GM19023 (cell line): ENCODE measurements at regions not wholly inside any gene's neighbourhood (a gene's known extent, or its start where the extent isn't known, plus 50 kb on each side); places are given as distances from the start of the nearest gene placed in this dataset.

ENCODE experiments used
- ATAC-seq: cut with Tn5 transposase; IDR thresholded peaks from one replicate; pipeline ENCODE4 v1.9.1; 2021; ENCODE audit warnings: mild to moderate bottlenecking, moderate library complexity; ENCODE audit not compliant: unreplicated experiment

- ATAC-seq = no peak
Measured at GRCh38 chr1:163796394-163796821, 474.7 kb downstream of the NUF2 start.

- ATAC-seq = no peak
Measured at GRCh38 chr1:163797816-163798215, 476.1 kb downstream of the NUF2 start.

DNA sequence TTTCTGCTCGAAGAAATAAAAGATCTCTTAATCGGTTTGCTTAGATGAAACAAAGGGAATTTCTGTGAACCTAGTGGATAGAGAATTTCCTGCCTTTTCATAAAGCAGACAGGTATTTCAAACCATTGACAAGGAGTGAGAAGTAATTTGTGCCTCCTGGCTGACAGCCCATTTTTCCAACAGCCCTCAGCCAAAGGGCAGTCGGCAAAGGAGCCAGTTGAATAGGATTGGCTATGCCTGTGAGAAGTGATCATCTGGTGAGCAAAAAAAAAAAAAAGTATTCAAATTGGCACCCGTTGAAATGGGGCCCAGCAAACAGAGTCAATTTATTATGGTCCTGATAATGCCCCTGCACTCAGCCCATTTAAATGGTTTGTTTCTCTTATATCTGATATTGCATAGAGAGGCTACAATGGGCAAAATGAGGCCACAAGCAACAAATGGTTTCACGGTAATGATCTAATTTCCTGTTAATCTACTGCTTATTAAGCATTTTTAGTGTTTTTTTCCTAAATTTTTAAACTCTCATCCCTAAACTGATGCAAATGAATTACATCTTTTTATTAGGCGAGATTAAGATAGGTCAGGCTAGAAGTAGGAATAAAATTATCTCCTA, 477.5 kb downstream of the NUF2 start:
- ATAC-seq = no peak

GRCh38 chr1:163807331-163808049, 485.7 kb downstream of the NUF2 start:
- no peak for ATAC-seq

DNA sequence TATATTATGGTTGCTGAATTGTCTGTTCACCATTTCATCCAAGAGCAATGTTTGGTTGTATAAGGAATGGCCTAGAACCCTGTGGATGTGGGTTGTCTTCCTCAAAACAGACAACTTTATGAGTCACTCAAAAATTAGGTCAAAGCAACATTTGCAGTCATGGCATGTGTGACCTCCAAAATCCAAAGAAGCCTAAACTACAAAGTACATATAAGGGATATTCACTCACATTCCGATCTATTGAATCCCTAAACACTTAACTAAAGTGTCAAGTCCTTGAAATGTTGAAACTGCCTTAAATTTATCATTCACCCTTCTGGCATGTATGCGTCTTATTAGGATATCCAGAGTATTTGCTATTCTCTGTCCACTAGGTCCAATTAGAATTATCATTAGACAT, 491.5 kb downstream of the NUF2 start:
- ATAC-seq = no peak

GRCh38 chr1:163820226-163820625, 498.5 kb downstream of the NUF2 start:
- no peak for ATAC-seq

DNA sequence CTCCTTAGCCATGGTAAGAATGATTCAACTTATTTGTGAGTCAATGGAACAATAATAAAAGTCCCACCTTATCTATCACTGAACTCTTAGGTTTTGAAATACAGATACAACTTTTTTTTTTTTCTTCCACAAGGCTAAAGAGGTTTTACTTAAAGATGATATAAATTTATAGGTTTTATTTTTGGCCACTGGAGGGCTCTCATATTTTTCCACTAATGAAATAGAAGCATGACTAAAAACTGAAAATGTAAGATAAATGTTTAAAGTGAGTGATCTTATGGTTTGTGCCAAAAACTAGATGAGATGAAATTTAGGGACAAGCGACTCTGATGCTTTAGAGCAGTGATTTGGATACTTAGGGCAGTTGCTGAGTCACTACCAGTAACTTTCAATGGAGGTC, 499.0 kb downstream of the NUF2 start:
- ATAC-seq = no peak

DNA sequence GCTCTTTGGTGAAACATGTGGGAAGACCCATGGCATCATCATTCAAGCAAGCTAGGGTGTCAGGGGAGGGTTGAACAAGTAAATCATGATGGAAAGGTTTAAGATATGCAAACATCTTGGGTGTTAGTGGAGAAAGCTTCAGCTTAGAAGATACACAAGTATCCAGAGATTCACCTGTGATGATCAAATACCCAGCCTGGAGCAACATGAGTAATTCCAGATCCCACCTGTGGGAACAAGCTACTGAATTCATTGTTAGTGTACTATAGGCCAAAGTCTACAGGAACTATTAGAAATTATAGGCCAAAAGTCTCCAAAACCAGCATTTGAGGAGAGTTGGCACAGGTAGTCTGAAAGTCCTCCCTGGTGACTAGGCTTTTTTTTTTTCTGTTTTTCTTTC, 499.9 kb downstream of the NUF2 start:
- ATAC-seq = no peak

DNA sequence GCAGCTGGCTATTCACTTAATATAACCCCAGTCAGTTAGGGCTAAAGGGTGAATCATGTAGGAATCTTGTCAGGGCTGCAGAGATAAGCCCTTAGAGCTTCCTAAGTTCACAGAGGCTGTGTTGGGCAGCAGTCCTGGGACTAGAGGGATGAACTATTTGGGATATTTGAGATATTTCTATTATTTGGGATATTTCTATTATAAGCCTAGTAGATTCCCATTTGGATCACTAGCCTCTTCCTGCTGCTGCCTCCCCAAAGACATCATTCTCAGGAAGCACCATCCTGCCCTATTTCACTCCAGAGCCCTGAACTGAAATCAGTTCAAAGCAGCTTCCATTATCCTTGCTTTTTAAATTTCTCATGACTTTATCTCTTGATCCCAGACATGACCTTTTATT, 501.3 kb downstream of the NUF2 start:
- ATAC-seq = no peak

- no peak for ATAC-seq
Measured at GRCh38 chr1:163824006-163824405, 502.3 kb downstream of the NUF2 start.

- no peak for ATAC-seq
Measured at GRCh38 chr1:163824490-163824889, 502.7 kb downstream of the NUF2 start.

DNA sequence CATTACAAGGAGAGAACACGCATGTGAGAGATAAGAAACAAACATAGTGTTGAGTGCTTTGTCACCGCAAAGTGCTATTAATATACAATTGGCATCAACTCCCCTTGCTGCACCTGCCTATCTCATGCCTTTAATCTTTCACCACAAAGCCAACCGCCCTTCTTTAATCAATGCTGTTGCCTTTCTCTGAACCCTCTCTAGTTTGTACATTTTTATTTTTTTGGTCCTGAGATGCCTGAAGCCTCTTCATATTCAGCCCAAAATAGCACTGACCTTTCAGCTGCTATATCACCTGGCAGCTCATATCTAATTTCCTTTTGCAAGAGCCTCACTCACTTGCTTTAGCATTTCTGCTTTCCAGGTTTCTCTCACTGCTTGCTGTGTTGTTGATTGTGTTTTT, 504.7 kb downstream of the NUF2 start:
- ATAC-seq = no peak

DNA sequence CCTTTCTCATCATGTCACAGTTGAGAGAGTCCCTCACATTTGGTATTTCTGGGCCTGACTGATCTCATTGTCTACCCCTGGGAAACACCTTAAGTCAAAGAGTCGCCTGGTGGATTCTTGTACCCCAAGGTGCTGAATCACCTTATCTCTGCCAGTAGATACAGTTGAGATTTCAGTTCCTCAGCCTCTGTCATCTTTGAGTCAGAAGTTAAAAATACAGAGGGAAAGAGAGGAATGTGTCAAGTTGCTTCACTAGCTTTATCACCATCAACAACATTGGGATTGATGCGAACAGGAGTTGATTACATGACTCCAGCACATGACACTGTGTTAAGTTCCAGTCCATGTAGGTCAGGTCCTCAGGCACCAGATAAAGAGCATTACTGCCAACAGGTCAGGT, 513.0 kb downstream of the NUF2 start:
- ATAC-seq = no peak

GRCh38 chr1:163836481-163836880, 514.7 kb downstream of the NUF2 start:
- ATAC-seq = no peak

GRCh38 chr1:163837206-163837605, 515.5 kb downstream of the NUF2 start:
- no peak for ATAC-seq

DNA sequence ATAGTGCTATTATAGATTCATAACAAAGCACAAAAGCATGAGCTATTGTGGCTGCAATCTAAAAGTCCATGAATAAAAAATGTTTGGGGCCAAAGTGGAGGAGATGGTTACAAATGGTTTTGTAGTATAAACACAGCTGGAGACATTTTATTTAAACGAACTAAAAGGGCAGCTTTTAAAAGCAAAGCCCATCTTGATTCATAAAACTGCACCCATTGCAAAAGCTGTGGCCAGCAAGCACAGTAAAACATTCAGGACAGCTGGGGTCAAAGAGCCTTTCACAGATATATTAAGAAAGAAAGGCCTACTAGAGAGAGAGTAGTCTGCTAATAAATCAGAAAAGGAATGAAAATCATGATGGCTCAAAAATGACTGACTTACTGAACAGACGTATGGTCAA, 520.8 kb downstream of the NUF2 start:
- no peak for ATAC-seq

DNA sequence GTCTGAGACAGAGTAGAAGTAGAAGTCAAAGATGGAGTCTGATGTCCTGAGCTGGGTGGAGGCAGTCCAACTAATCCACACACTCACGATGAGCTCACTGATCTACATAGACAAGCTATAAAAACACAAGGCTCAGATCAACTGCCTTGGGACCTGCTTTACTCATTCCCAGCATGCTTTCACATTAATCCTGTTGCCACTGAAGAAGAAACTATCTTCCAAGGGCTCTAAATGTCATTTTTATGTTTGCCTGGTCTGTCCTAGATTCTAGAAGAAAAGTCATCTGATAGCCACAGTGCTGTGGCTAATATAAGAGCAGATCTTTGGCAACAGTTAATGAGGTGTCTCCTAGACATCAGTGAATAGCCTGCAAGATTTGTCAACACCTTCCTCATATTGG, 522.7 kb downstream of the NUF2 start:
- no peak for ATAC-seq

DNA sequence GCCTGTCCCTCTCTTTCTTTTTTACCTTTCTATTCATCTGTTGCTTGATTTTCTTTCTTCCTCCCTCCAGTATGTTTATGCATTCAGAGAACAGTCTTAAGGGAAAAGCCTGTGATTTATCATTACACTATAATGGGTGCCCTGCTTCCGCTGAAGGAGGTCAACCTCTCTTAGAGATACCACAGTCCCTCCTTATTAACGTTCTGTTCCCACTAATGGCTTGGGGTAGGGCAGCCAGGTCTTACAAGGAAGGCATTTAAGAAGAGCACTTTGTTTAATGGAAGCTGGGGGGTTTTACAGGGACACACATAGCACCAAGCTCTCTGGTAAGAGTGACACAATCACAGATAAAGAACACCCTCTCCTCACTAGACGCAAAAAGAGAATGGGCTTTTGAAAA, 523.5 kb downstream of the NUF2 start:
- ATAC-seq = no peak

GRCh38 chr1:163863731-163864130, 542.0 kb downstream of the NUF2 start:
- no peak for ATAC-seq

DNA sequence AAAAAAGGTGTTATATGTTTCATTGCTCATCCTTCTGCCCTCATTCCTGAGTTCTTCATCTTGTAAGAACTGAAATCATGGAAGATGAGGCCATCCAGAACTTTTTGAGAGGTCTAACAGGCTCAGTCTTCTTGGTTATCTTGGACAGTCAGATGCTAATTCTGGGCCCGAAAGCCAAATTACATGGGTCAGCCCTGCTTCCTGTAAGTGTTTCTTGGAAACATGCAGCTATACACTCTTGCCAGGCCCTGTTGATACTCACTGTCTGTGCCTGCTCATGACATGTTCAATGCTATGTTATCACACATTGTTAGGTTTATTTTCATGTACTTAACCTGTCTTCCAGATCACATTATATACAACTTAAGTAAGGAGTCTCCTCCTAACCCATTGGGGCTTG, 542.5 kb downstream of the NUF2 start:
- ATAC-seq = no peak

DNA sequence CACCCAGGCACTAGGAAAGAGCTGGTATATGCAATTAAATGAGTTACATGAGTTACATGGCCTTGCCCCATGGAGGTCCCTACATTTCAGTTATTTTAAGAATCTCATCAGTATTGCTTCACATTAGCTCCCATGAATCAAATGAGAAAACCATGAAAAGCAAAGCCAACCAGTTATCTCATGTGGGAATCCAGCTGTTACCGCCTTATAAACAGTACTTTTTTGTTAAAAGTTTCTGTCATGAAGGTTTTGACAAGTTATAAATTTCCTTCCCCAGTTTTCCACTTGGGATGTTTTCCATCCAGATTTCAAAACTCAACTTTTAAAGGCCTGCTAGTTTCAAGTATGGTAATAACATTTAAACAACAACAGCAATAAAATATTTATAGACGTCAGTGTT, 544.8 kb downstream of the NUF2 start:
- ATAC-seq = no peak

DNA sequence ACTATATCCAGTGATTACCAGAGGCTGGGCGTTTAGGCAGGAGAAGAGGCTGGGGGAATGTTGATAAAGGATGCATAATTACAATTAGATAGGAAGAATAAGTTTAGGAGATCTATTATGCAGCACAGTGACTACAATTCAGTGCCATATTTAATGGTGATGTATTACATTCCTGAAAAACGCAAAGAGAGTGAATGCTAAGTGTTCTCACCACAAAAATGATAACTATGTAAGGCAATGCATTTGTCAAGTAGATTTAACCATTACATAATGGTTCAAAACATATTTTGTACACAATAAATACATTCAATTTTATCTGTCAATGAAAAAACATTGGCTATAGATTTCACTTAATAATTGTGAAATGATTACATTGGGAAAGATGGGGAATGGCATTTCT, 548.9 kb downstream of the NUF2 start:
- ATAC-seq = no peak

DNA sequence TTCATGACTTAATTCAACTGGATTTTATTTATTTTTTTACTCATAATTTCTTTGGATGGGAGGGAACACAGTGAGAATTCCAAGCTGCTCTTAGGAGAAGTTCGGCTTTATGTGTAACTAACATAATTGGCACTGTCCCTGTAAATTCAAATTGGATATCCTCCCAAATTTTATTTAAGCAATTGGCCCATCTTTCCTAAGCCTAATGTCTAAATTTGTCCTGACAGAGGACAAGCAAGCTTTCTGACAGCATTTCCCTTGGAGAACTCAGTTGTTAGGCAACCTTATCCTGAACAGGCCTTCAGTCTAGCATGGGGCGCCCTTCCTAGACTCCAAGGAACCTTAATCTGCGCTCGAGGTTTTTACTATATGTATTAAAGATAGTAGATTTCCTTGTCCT, 550.3 kb downstream of the NUF2 start:
- ATAC-seq = no peak
